ENCODE measurements at regions not wholly inside any gene's neighbourhood (a gene's known extent, or its start where the extent isn't known, plus 50 kb on each side); places are given as distances from the start of the nearest gene placed in this dataset.

DNA sequence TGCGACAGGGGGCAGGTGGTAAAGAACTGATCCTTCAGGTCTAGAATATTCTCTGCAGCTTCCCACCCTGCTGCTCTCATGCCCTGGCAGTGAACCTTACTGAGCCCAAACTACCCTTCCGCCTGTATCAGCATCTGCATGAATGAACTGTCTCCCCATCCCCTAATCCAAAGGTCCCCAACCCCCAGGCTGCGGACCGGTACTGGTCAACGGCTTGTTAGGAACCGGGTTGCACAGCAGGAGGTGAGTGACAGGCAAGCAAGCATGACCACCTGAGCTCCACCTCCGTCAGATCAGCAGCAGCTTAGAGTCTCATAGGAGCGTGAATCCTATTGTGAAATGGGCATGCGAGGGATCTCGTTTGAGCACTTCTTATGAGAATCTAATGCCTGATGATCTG, 58.2 kb upstream of the LMO1 start:
- Histone ChIP-seq H3K27me3 (ENCODE audit: control insufficient read depth, insufficient read depth, low read length) (no peaks in the 10 kb centered on the region), H3K36me3 (ENCODE audit: control insufficient read depth, insufficient read depth, low read length) (no peaks in the 10 kb centered on the region), H3K4me3 (ENCODE audit: low read depth, low read length) (no peak overlapping the region), H3K9me3 (ENCODE audit: control insufficient read depth in 2 of 2, low read length in 2 of 2) (no peaks in the 10 kb centered on the region), H3K4me1 (ENCODE audit: control insufficient read depth, insufficient read depth, low read length, poor library complexity, severe bottlenecking) (no peaks in the 10 kb centered on the region), H3K27ac (ENCODE audit: insufficient read depth, low read length, poor library complexity, severe bottlenecking) (no peak overlapping the region)
- no peak overlapping the region for H3K4me3 Mint-ChIP-seq
- ATAC-seq (ENCODE audit: low read depth in 2 of 2) (no peak), DNase-seq (no peak)
- peaks cover 4% of the 10 kb centered on the region for H3K27me3 Mint-ChIP-seq
- peaks cover 0 to 2% (median 0%) of the 10 kb centered on the region in 7 donors for H3K9me3 Mint-ChIP-seq
- H3K4me1 Mint-ChIP-seq = peaks cover 0 to 1% (median 0%) of the 10 kb centered on the region in 4 donors
- no peaks in the 10 kb centered on the region for H3K36me3 Mint-ChIP-seq
- no peak overlapping the region for H3K27ac Mint-ChIP-seq

DNA sequence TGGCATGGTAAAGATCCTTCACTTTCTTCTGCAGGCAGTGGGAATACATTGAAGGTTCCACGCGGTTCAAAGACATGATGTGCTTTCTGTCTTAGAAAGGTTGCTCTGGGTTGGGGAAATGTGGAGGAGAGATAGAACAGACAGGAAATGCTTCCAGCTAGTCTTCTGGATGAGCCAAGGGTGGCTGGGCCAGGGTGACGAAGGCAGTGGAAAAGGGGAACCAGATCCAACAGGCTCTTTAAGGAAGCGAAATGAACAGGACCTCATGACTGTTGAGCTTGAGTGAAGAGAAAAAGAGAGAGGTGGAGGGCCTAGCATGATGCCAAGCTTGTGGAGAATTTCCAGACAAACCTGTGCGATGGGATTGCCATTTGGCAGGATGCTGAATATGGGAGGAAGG, 56.4 kb upstream of the LMO1 start:
- ATAC-seq (ENCODE audit: low read depth in 2 of 2) (no peak), DNase-seq (no peak)
- H3K27me3 ChIP-seq (ENCODE audit: control insufficient read depth, insufficient read depth, low read length) = no peaks in the 10 kb centered on the region
- H3K27ac ChIP-seq (ENCODE audit: insufficient read depth, low read length, poor library complexity, severe bottlenecking) = no peak overlapping the region
- H3K36me3 ChIP-seq (ENCODE audit: control insufficient read depth, insufficient read depth, low read length) = no peaks in the 10 kb centered on the region
- no peaks in the 10 kb centered on the region for H3K4me1 ChIP-seq (ENCODE audit: control insufficient read depth, insufficient read depth, low read length, poor library complexity, severe bottlenecking)
- Mint-ChIP-seq H3K27me3 (peaks cover 4% of the 10 kb centered on the region), H3K27ac (peak overlapping the region in 1 of 3 donors; percentile 11), H3K9me3 (peaks cover 0 to 2% (median 0%) of the 10 kb centered on the region in 7 donors), H3K4me1 (peaks cover 0 to 1% (median 0%) of the 10 kb centered on the region in 4 donors), H3K36me3 (no peaks in the 10 kb centered on the region), H3K4me3 (no peak overlapping the region)
- no peak overlapping the region for H3K4me3 ChIP-seq (ENCODE audit: low read depth, low read length)
- no peaks in the 10 kb centered on the region for H3K9me3 ChIP-seq (ENCODE audit: control insufficient read depth in 2 of 2, low read length in 2 of 2)

DNA sequence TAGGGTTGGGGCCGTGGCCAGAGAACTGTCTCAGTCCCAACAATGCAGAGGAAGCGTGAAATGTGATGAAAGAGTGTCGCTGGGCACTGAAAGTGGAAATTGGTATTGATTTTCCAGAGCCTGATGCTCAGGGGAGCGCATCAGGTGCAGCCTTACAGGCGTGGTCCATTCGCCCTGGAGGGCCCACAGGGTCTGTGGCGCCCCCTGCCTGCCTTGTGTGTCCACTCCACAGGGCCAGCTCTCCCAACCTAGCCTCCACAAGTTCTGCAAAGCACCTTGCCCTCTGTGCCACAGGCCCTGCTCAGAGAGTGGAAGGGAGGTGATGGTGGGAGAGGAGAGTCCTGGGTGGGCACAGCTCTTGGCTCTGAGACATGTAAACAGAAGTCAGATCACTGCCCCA, 54.9 kb upstream of the LMO1 start:
- no peaks in the 10 kb centered on the region for H3K4me1 ChIP-seq (ENCODE audit: control insufficient read depth, insufficient read depth, low read length, poor library complexity, severe bottlenecking)
- Mint-ChIP-seq H3K27ac (no peak overlapping the region), H3K27me3 (no peaks in the 10 kb centered on the region), H3K4me3 (no peak overlapping the region), H3K4me1 (peaks cover 0 to 1% (median 0%) of the 10 kb centered on the region in 4 donors), H3K36me3 (no peaks in the 10 kb centered on the region), H3K9me3 (peaks cover 0 to 2% (median 0%) of the 10 kb centered on the region in 7 donors)
- ATAC-seq (ENCODE audit: low read depth in 2 of 2) = no peak
- H3K4me3 ChIP-seq (ENCODE audit: low read depth, low read length) = no peak overlapping the region
- H3K27me3 ChIP-seq (ENCODE audit: control insufficient read depth, insufficient read depth, low read length) = no peaks in the 10 kb centered on the region
- H3K27ac ChIP-seq (ENCODE audit: insufficient read depth, low read length, poor library complexity, severe bottlenecking) = no peak overlapping the region
- no peak for DNase-seq
- no peaks in the 10 kb centered on the region for H3K36me3 ChIP-seq (ENCODE audit: control insufficient read depth, insufficient read depth, low read length)
- no peaks in the 10 kb centered on the region for H3K9me3 ChIP-seq (ENCODE audit: control insufficient read depth in 2 of 2, low read length in 2 of 2)

DNA sequence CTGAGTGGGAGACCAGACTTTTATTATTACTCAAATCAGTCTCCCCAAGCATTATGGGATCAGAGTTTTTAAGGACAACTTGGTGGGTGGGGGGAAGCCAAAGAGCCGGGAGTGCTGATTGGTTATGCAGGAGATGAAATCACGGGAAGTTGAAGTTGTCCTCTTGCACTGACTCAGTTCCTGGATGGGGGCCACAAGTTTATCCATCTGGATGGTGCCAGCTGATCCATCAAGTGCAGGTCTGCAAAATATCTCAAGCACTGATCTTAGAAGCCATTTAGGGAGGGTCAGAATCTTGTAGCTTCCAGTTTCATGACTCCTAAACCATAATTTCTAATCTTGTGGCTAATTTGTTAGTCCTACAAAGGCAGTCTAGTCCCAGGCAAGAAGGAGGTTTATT, 53.5 kb upstream of the LMO1 start:
- ATAC-seq (ENCODE audit: low read depth in 2 of 2) (no peak), DNase-seq (no peak)
- H3K9me3 ChIP-seq (ENCODE audit: control insufficient read depth in 2 of 2, low read length in 2 of 2) = no peaks in the 10 kb centered on the region
- no peaks in the 10 kb centered on the region for H3K36me3 ChIP-seq (ENCODE audit: control insufficient read depth, insufficient read depth, low read length)
- Mint-ChIP-seq H3K36me3 (no peaks in the 10 kb centered on the region), H3K27ac (no peak overlapping the region), H3K9me3 (peaks cover 0 to 2% (median 0%) of the 10 kb centered on the region in 7 donors), H3K4me1 (peaks cover 0 to 1% (median 0%) of the 10 kb centered on the region in 4 donors), H3K4me3 (no peak overlapping the region), H3K27me3 (no peaks in the 10 kb centered on the region)
- no peak overlapping the region for H3K27ac ChIP-seq (ENCODE audit: insufficient read depth, low read length, poor library complexity, severe bottlenecking)
- no peak overlapping the region for H3K4me3 ChIP-seq (ENCODE audit: low read depth, low read length)
- no peaks in the 10 kb centered on the region for H3K27me3 ChIP-seq (ENCODE audit: control insufficient read depth, insufficient read depth, low read length)
- no peaks in the 10 kb centered on the region for H3K4me1 ChIP-seq (ENCODE audit: control insufficient read depth, insufficient read depth, low read length, poor library complexity, severe bottlenecking)

DNA sequence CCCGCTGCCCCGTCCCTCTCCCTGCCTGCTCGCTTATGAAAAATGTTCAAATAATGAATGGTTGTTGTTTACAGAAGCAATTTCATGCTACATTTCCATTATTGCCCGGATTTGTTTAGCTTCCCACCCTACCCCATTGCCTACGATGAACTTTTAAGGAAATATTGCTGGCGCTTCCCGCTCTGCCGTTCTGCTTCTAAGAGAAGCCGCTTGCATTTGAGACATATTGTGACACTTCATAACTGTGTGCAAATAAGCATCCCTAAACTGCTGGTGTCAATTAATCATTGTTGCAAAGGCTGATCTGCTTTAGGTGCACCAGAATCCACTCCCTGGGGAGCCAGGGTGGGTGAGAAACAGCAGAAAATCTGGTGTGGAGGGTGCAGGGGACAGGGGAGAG, 52.3 kb upstream of the LMO1 start:
- Histone ChIP-seq H3K4me3 (ENCODE audit: low read depth, low read length) (no peak overlapping the region), H3K27ac (ENCODE audit: insufficient read depth, low read length, poor library complexity, severe bottlenecking) (no peak overlapping the region), H3K9me3 (ENCODE audit: control insufficient read depth in 2 of 2, low read length in 2 of 2) (no peaks in the 10 kb centered on the region), H3K27me3 (ENCODE audit: control insufficient read depth, insufficient read depth, low read length) (no peaks in the 10 kb centered on the region), H3K4me1 (ENCODE audit: control insufficient read depth, insufficient read depth, low read length, poor library complexity, severe bottlenecking) (no peaks in the 10 kb centered on the region), H3K36me3 (ENCODE audit: control insufficient read depth, insufficient read depth, low read length) (no peaks in the 10 kb centered on the region)
- Mint-ChIP-seq H3K4me3 (no peak overlapping the region), H3K4me1 (peaks cover 0 to 1% (median 0%) of the 10 kb centered on the region in 4 donors), H3K36me3 (no peaks in the 10 kb centered on the region), H3K27me3 (no peaks in the 10 kb centered on the region), H3K9me3 (peaks cover 0 to 2% (median 0%) of the 10 kb centered on the region in 7 donors), H3K27ac (no peak overlapping the region)
- ATAC-seq (ENCODE audit: low read depth in 2 of 2) = no peak
- no peak for DNase-seq

DNA sequence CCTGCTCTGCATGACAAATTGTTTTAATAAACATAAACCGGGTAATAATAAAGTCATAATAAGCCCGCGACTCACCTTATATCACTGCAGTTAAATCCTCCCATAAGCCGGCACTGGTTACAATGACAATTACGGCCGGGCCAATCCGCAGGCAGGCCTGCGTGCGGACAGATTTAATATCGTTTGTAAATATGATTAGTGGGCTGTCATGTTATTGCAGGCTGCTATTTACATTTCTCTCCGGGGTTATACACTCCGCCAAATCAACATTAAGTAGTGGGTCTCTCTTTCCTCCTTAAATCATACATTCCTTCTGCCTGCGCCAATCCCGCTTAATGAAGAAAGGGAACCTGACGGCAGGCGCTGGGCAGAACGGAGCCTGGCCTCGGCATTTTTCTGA, 51.8 kb upstream of the LMO1 start:
- H3K9me3 Mint-ChIP-seq = peaks cover 0 to 2% (median 0%) of the 10 kb centered on the region in 7 donors
- DNase-seq (no peak), ATAC-seq (ENCODE audit: low read depth in 2 of 2) (no peak)
- no peak overlapping the region for H3K4me3 ChIP-seq (ENCODE audit: low read depth, low read length)
- no peak overlapping the region for H3K27ac Mint-ChIP-seq
- no peak overlapping the region for H3K27ac ChIP-seq (ENCODE audit: insufficient read depth, low read length, poor library complexity, severe bottlenecking)
- H3K36me3 ChIP-seq (ENCODE audit: control insufficient read depth, insufficient read depth, low read length) = no peaks in the 10 kb centered on the region
- H3K27me3 ChIP-seq (ENCODE audit: control insufficient read depth, insufficient read depth, low read length) = no peaks in the 10 kb centered on the region
- H3K36me3 Mint-ChIP-seq = no peaks in the 10 kb centered on the region
- no peaks in the 10 kb centered on the region for H3K9me3 ChIP-seq (ENCODE audit: control insufficient read depth in 2 of 2, low read length in 2 of 2)
- no peak overlapping the region for H3K4me3 Mint-ChIP-seq
- no peaks in the 10 kb centered on the region for H3K27me3 Mint-ChIP-seq
- H3K4me1 ChIP-seq (ENCODE audit: control insufficient read depth, insufficient read depth, low read length, poor library complexity, severe bottlenecking) = no peaks in the 10 kb centered on the region
- H3K4me1 Mint-ChIP-seq = peaks cover 0 to 1% (median 0%) of the 10 kb centered on the region in 4 donors

DNA sequence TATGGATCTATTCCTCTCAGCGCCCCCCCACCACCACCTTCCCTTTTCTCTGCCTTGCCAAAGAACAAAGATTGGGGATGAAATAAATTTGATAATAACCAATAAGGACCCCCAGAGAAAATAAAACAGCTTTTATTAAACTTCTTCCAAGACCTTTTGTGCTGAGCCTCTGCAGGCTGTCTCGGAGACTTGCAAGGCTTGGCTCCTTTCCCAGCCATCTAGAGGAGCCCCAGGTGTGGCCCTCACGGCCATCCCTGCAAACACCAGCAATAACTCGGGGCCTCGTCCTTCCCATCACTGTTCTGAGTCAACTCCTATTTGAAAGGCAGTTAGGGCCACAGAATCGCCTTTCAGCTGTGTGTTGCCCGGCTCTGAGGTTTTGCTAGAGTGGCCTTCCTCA, 51.2 kb upstream of the LMO1 start:
- Mint-ChIP-seq H3K27me3 (no peaks in the 10 kb centered on the region), H3K9me3 (peaks cover 0 to 2% (median 0%) of the 10 kb centered on the region in 7 donors), H3K4me1 (peaks cover 0 to 1% (median 0%) of the 10 kb centered on the region in 4 donors), H3K27ac (no peak overlapping the region), H3K4me3 (no peak overlapping the region), H3K36me3 (no peaks in the 10 kb centered on the region)
- Histone ChIP-seq H3K27ac (ENCODE audit: insufficient read depth, low read length, poor library complexity, severe bottlenecking) (no peak overlapping the region), H3K9me3 (ENCODE audit: control insufficient read depth in 2 of 2, low read length in 2 of 2) (no peaks in the 10 kb centered on the region), H3K4me1 (ENCODE audit: control insufficient read depth, insufficient read depth, low read length, poor library complexity, severe bottlenecking) (no peaks in the 10 kb centered on the region), H3K4me3 (ENCODE audit: low read depth, low read length) (no peak overlapping the region), H3K27me3 (ENCODE audit: control insufficient read depth, insufficient read depth, low read length) (no peaks in the 10 kb centered on the region), H3K36me3 (ENCODE audit: control insufficient read depth, insufficient read depth, low read length) (no peaks in the 10 kb centered on the region)
- DNase-seq = no peak
- ATAC-seq (ENCODE audit: low read depth in 2 of 2) = no peak

DNA sequence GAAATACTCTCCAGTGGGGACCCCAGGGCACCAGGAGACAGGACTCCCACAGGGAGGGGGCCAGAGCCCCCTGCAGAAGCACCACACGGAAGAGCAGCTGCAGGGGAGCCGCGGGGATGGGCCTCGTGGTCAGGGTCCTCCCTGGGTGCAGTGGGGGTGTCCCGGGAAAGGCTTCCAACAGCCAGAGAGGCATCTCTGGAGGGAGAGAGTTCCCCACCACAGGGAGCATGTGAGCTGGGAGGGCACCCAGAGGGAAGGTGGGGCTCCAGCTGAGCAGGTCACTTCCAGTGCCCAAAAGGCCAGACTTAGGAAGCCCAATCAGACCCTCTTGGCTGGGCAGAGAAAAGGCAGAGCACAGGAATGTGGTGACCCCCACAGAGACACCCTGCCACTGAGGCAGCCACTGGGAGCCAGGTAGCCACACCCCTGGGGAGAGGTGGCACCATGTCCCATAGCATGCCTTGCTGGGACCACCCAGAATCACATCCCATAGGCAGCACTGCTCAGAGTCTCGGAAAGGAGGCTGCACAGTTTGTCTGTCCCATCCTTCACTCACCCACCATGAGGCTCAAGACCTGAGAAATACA, 49.9 kb upstream of the LMO1 start:
- no peak overlapping the region for H3K4me3 ChIP-seq (ENCODE audit: low read depth, low read length)
- no peaks in the 10 kb centered on the region for H3K4me1 Mint-ChIP-seq
- DNase-seq = no peak
- no peak overlapping the region for H3K27ac ChIP-seq (ENCODE audit: insufficient read depth, low read length, poor library complexity, severe bottlenecking)
- H3K27ac Mint-ChIP-seq = no peak overlapping the region
- no peak for ATAC-seq (ENCODE audit: low read depth in 2 of 2)
- no peaks in the 10 kb centered on the region for H3K36me3 ChIP-seq (ENCODE audit: control insufficient read depth, insufficient read depth, low read length)
- H3K9me3 Mint-ChIP-seq = peaks cover 0 to 2% (median 0%) of the 10 kb centered on the region in 7 donors
- no peaks in the 10 kb centered on the region for H3K36me3 Mint-ChIP-seq
- H3K27me3 Mint-ChIP-seq = no peaks in the 10 kb centered on the region
- no peaks in the 10 kb centered on the region for H3K27me3 ChIP-seq (ENCODE audit: control insufficient read depth, insufficient read depth, low read length)
- no peaks in the 10 kb centered on the region for H3K4me1 ChIP-seq (ENCODE audit: control insufficient read depth, insufficient read depth, low read length, poor library complexity, severe bottlenecking)
- H3K4me3 Mint-ChIP-seq = no peak overlapping the region
- no peaks in the 10 kb centered on the region for H3K9me3 ChIP-seq (ENCODE audit: control insufficient read depth in 2 of 2, low read length in 2 of 2)
